ENCODE measurements at regions not wholly inside any gene's neighbourhood (a gene's known extent, or its start where the extent isn't known, plus 50 kb on each side); places are given as distances from the start of the nearest gene placed in this dataset.

GRCh38 chr4:123889507-123889906 is 492.9 kb downstream of the SPRY1 start:
- TF ChIP-seq SMC3 (conservative IDR thresholded peaks at IDR 0.05; ENCODE audit: poor library complexity) (no peak), EZH2 (IDR thresholded peaks at IDR 0.05; ENCODE audit: borderline replicate concordance, insufficient read depth, low read length, poor library complexity, severe bottlenecking) (no peak), EP300 (conservative IDR thresholded peaks at IDR 0.05; ENCODE audit: poor library complexity, severe bottlenecking) (no peak), MXI1 (conservative IDR thresholded peaks at IDR 0.05; ENCODE audit: poor library complexity, severe bottlenecking) (no peak), TAF1 (IDR thresholded peaks at IDR 0.05; ENCODE audit: low read depth) (no peak), RAD21 (conservative IDR thresholded peaks at IDR 0.05) (no peak), REST (IDR thresholded peaks at IDR 0.05; ENCODE audit: borderline replicate concordance) (no peak), CTCF (IDR thresholded peaks at IDR 0.05; ENCODE audit: poor library complexity, severe bottlenecking) (no peak), POLR2AphosphoS5 (IDR thresholded peaks at IDR 0.05) (no peak)
- Histone ChIP-seq H3K36me3 (ENCODE audit: insufficient read depth, low read length) (no peaks in the 10 kb centered on the region), H3K27me3 (ENCODE audit: insufficient read depth, low read depth, low read length) (no peaks in the 10 kb centered on the region), H3K4me2 (ENCODE audit: low read length) (no peak overlapping the region), H3K9ac (ENCODE audit: low read length) (no peak overlapping the region), H3K9me2 (ENCODE audit: insufficient read depth, low read length) (no peaks in the 10 kb centered on the region), H4K20me1 (ENCODE audit: insufficient read depth) (no peaks in the 10 kb centered on the region), H3K79me2 (replicated peaks; ENCODE audit: insufficient read depth, low read length) (no peaks in the 10 kb centered on the region), H3K4me3 (ENCODE audit: low read length) (no peak overlapping the region), H3F3A (ENCODE audit: insufficient read depth, low read length, poor library complexity, severe bottlenecking) (no peaks in the 10 kb centered on the region), H2AFZ (ENCODE audit: low read depth, low read length) (no peak overlapping the region), H3K27ac (ENCODE audit: low read length) (no peak overlapping the region), H3K9me3 (ENCODE audit: low read length) (no peaks in the 10 kb centered on the region)

- Histone ChIP-seq H3F3A (ENCODE audit: insufficient read depth, low read length, poor library complexity, severe bottlenecking) (no peaks in the 10 kb centered on the region), H3K9me3 (ENCODE audit: low read length) (no peaks in the 10 kb centered on the region), H3K4me2 (ENCODE audit: low read length) (no peak overlapping the region), H3K9ac (ENCODE audit: low read length) (no peak overlapping the region), H3K36me3 (ENCODE audit: insufficient read depth, low read length) (no peaks in the 10 kb centered on the region), H3K9me2 (ENCODE audit: insufficient read depth, low read length) (no peaks in the 10 kb centered on the region), H4K20me1 (ENCODE audit: insufficient read depth) (no peaks in the 10 kb centered on the region), H3K27ac (ENCODE audit: low read length) (no peak overlapping the region), H3K27me3 (ENCODE audit: insufficient read depth, low read depth, low read length) (no peaks in the 10 kb centered on the region), H3K79me2 (replicated peaks; ENCODE audit: insufficient read depth, low read length) (no peaks in the 10 kb centered on the region), H3K4me3 (ENCODE audit: low read length) (no peak overlapping the region), H2AFZ (ENCODE audit: low read depth, low read length) (no peak overlapping the region)
- TF ChIP-seq MXI1 (conservative IDR thresholded peaks at IDR 0.05; ENCODE audit: poor library complexity, severe bottlenecking) (no peak), SMC3 (conservative IDR thresholded peaks at IDR 0.05; ENCODE audit: poor library complexity) (no peak), EZH2 (IDR thresholded peaks at IDR 0.05; ENCODE audit: borderline replicate concordance, insufficient read depth, low read length, poor library complexity, severe bottlenecking) (no peak), EP300 (conservative IDR thresholded peaks at IDR 0.05; ENCODE audit: poor library complexity, severe bottlenecking) (no peak), CTCF (IDR thresholded peaks at IDR 0.05; ENCODE audit: poor library complexity, severe bottlenecking) (no peak), TAF1 (IDR thresholded peaks at IDR 0.05; ENCODE audit: low read depth) (no peak), REST (IDR thresholded peaks at IDR 0.05; ENCODE audit: borderline replicate concordance) (no peak), RAD21 (conservative IDR thresholded peaks at IDR 0.05) (no peak), POLR2AphosphoS5 (IDR thresholded peaks at IDR 0.05) (no peak)
Observed at GRCh38 chr4:123890889-123891288, 494.3 kb downstream of the SPRY1 start.

Data from neural cell (in vitro differentiated cells).